Tibial nerve (tissue), 4 donors: ENCODE measurements at regions not wholly inside any gene's neighbourhood (a gene's known extent, or its start where the extent isn't known, plus 50 kb on each side); places are given as distances from the start of the nearest gene placed in this dataset.

ENCODE experiments used
- CTCF ChIP-seq, 5 experiments: fragments of 200-600 bp in 3 of 5; fragments of 450-650 bp in 2 of 5; sonication (generic) in 3 of 5; IDR thresholded peaks; one replicate each; pipeline ENCODE4 v1.5.1; 2016 to 2019; ENCODE audit warnings: antibody characterized with exemption in 5 of 5, mild to moderate bottlenecking in 3 of 5, moderate library complexity in 2 of 5
- EP300 ChIP-seq, 2 donors: sonication (generic); formaldehyde crosslinking; IDR thresholded peaks; one replicate each; pipeline ENCODE4 v1.6.1; 2017; ENCODE audit warnings: antibody characterized with exemption in 2 of 2, mild to moderate bottlenecking in 1 of 2
- POLR2A ChIP-seq, 2 donors: fragments of 450-650 bp; IDR thresholded peaks; one replicate each; pipeline ENCODE4 v1.6.1; 2017; ENCODE audit warnings: antibody characterized with exemption in 2 of 2, mild to moderate bottlenecking in 2 of 2, moderate library complexity in 2 of 2

- TF ChIP-seq CTCF (IDR thresholded peaks at IDR 0.05) (no peak), POLR2A (IDR thresholded peaks at IDR 0.05) (no peak), EP300 (IDR thresholded peaks at IDR 0.05) (no peak)
Measured at GRCh38 chr1:72535470-72535869, 253.1 kb upstream of the NEGR1 start.
